Vagina (tissue), 2 donors: ENCODE measurements at regions not wholly inside any gene's neighbourhood (a gene's known extent, or its start where the extent isn't known, plus 50 kb on each side); places are given as distances from the start of the nearest gene placed in this dataset.

ENCODE experiments used
- POLR2A ChIP-seq, 2 donors: fragments of 450-650 bp; IDR thresholded peaks; one replicate each; pipeline ENCODE4 v1.6.1; 2017; ENCODE audit warnings: antibody characterized with exemption in 2 of 2, mild to moderate bottlenecking in 2 of 2, moderate library complexity in 2 of 2
- POLR2AphosphoS5 ChIP-seq, 2 donors: sonication (generic); formaldehyde crosslinking; IDR thresholded peaks; one replicate each; pipeline ENCODE4 v1.9.0; 2017; ENCODE audit warnings: antibody characterized with exemption in 2 of 2, mild to moderate bottlenecking in 2 of 2, low read depth in 1 of 2; ENCODE audit not compliant: insufficient read depth in 1 of 2
- TF ChIP-seq, protein P1 (sequence below), 3 experiments: fragments of 450-650 bp in 2 of 3; fragments of 200-600 bp in 1 of 3; sonication (generic) in 1 of 3; IDR thresholded peaks; one replicate each; pipeline ENCODE4 v1.5.1; 2017 to 2019; ENCODE audit warnings: antibody characterized with exemption in 3 of 3, mild to moderate bottlenecking in 2 of 3, moderate library complexity in 2 of 3

GRCh38 chr4:117783716-117784115 is 250.6 kb upstream of the NDST3 start:
- no peak for TF ChIP-seq POLR2A (IDR thresholded peaks at IDR 0.05)
- no peak for TF ChIP-seq POLR2AphosphoS5 (IDR thresholded peaks at IDR 0.05; ENCODE audit: insufficient read depth in 1 of 2, low read depth in 1 of 2)
- TF ChIP-seq, protein P1, sequence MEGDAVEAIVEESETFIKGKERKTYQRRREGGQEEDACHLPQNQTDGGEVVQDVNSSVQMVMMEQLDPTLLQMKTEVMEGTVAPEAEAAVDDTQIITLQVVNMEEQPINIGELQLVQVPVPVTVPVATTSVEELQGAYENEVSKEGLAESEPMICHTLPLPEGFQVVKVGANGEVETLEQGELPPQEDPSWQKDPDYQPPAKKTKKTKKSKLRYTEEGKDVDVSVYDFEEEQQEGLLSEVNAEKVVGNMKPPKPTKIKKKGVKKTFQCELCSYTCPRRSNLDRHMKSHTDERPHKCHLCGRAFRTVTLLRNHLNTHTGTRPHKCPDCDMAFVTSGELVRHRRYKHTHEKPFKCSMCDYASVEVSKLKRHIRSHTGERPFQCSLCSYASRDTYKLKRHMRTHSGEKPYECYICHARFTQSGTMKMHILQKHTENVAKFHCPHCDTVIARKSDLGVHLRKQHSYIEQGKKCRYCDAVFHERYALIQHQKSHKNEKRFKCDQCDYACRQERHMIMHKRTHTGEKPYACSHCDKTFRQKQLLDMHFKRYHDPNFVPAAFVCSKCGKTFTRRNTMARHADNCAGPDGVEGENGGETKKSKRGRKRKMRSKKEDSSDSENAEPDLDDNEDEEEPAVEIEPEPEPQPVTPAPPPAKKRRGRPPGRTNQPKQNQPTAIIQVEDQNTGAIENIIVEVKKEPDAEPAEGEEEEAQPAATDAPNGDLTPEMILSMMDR (IDR thresholded peaks at IDR 0.05) = no peak
